Islet precursor cell (in vitro differentiated cells): ENCODE measurements at regions not wholly inside any gene's neighbourhood (a gene's known extent, or its start where the extent isn't known, plus 50 kb on each side); places are given as distances from the start of the nearest gene placed in this dataset.
A peak's percentile ranks its signal among the peaks of the same experiment; 100 is the strongest.

Source experiments
- DNase-seq: peaks from one replicate; pipeline ENCODE4 v3.0.0-alpha.2; 2018

GRCh38 chr18:11310476-11311086 lies 161.2 kb upstream of the PIEZO2 start:
- peak; percentile 75 for DNase-seq

DNA sequence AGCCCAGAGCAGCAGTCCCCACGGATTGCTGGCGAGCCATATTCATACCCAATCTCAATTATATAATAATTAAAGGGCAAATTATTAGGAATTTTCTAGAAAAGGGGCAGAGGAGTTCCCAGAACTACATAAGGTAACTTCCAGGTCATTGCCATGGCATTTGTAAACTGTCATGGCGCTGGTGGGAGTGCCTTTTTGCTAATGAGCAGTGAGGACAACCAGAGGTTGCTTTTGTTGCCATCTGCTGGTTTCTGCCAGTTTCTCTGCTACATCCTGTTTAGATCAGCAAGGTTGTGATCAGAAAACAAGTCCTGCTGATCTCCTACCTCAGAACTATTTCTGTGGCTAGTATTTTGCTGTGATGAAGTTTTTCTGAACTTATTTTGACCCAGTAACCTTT lies 159.8 kb upstream of the PIEZO2 start:
- DNase-seq, result no peak

GRCh38 chr18:11308499-11308898 lies 159.1 kb upstream of the PIEZO2 start:
- DNase-seq, result no peak

DNA sequence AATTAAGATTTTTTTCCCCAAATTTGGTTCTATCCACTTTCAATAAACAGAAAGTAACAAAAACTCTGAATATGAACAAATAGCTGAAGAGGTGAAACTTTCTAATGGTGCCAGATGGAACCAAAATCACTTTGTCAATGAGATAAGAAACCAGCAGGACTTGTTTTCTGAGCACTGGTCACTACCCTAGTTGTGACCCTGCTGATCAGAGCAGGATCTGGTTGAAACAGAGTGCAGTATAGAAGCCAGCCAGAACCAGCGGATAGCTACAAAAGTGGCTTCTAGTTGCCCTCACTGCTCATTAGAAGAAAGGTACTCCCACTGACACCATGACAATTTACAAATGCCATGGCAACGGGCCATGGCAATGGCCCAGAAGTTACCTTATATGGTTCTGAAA lies 158.3 kb upstream of the PIEZO2 start:
- no peak for DNase-seq

GRCh38 chr18:11305507-11305906 lies 156.1 kb upstream of the PIEZO2 start:
- no peak for DNase-seq

DNA sequence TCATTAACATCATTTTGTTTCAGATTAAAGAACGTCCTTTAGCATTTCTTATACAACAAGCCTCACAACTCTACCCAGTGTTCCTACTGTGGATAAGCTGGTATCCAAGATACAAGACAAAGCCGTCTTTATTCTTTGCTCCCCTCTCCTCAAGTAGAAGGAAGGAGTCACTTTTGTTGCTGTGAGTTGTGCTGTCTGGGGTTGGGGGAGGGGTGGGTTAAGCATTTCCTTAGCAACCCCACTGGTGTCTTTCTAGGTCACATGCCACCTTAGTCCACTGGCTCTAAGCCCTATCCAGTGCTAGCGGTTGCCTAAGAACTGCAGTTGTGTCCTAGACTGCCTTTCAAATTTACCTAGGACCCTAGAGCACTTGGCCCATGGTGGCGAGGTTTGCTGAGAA lies 155.6 kb upstream of the PIEZO2 start:
- DNase-seq, result no peak

DNA sequence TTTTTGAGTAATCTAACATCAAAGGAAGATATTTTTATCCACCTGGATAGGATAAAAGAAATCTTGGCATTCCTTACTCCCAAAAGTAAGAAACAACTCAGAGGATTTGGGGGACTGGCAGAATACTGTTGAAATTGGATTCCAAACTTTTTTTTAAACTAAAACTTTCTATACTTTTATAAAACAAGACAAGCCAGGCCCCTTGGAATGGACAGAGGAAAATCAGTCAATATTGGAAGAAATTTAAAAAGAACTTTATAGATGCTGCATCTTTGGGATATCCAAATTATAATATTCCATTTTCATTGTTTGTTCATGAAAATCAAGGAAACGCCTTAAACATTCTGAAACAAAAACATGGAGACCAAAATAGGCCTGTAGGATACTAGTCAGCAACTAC lies 147.6 kb upstream of the PIEZO2 start:
- DNase-seq, result no peak

DNA sequence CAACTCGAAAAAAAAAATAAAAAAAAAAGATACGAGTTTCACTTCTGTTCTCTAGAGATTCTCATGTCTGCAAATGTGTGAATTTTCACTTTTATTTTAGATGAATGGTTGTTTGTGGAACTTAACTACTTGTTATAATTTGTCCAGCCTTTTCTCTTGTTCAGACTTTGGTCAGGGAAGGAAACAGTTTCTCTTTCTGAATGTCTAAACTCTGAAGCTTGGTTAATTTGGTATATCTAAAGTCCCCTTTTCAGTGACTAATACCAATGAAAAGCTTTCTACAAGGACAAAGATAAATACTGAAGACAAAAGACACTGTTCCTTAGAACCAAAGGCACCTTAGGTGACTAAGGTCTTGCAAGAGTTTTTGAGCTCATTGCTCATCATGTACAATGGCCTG lies 144.4 kb upstream of the PIEZO2 start:
- DNase-seq, result no peak

- DNase-seq, result no peak
Measured at GRCh38 chr18:11290786-11291185, 141.4 kb upstream of the PIEZO2 start.

GRCh38 chr18:11289248-11289647 lies 139.9 kb upstream of the PIEZO2 start:
- no peak for DNase-seq

GRCh38 chr18:11288401-11288800 lies 139.0 kb upstream of the PIEZO2 start:
- DNase-seq, result no peak

- no peak for DNase-seq
Measured at GRCh38 chr18:11286431-11286830, 137.1 kb upstream of the PIEZO2 start.

- no peak for DNase-seq
Measured at GRCh38 chr18:11284811-11285210, 135.4 kb upstream of the PIEZO2 start.

DNA sequence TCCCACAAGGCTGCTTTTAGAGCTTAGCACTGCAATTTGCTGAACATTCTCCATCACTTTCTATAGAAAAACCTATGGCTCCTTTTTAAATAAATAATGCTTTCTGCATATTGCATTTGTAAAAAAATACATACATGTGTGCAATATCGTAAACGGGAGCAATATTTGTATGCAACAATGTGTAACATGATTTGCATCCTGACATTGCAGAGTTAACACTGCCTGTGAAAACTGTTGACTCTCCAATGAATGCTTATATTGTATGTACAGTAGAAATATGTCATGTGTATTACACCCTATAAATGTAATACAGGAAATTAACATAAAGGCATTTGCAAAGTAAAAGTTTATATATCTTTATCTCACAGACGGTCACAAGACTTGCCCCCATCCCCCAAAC lies 135.0 kb upstream of the PIEZO2 start:
- no peak for DNase-seq

- no peak for DNase-seq
Measured at GRCh38 chr18:11283479-11284161, 134.3 kb upstream of the PIEZO2 start.

- DNase-seq, result no peak
Measured at GRCh38 chr18:11279461-11279860, 130.1 kb upstream of the PIEZO2 start.

DNA sequence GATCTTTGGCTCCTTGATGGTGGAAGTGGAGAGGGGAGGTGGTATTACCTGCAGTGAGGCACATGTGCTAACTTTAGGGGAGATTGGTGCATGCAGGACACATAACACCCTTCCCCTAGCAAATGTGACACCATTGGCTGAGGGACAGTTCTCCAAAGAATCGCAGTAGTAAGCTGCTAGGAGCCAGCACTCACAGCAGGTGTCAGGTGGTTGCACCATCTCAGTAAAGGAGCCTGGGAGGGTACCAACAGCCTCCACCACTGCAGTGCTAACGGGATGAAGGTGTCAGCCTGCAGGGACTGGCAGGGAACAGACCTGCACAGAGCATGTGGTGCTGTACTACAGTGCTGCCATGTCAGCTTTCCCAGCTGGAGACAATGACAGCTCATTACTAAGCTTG lies 127.3 kb upstream of the PIEZO2 start:
- DNase-seq, result no peak

DNA sequence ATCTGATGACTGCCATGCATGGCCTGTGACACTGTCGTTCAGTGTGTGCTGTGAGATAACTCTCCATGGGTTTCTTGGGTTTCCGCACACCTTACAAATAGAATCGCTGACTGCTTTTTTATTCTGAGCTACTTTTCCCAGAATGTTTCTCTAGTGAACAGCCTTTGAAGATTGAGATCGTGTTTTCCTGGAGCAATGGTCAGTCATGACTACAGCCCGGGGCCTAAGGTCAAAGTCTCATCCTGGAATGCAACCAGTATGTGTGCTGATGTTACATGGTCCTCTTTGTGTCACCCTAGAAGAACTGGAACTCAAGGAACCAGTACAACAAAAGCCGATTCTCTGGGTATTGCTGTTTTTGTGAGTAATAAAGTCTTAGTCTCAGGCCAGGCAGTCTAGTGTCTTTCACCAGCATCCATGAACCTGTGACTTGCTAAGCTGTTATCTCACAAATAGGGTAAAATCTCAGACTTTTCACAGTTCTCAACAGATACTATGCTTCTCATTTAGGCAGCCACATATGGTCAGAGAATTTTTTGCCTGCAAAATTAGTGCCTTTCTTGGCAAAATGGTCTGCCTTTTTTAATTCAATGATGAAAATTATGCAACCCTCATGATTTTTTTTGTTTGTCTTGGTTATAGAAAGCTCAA lies 124.9 kb upstream of the PIEZO2 start:
- no peak for DNase-seq

DNA sequence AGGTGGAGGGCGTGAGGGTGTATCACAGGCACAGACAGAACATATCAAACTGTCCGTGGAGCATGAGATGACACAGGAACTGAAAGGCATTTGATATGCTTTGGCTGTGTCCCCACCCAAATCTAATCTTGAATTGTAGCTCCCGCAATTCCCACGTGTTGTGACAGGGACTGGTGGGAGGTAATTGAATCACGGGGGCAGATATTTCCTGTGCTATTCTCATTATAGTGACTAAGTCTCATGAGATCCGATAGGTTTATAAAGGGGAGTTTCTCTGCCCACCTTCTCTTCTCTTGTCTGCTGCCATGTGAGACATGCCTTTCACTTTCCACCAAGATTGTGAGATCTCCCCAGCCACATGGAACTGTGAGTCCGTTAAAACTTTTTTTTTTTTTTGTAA lies 123.1 kb upstream of the PIEZO2 start:
- DNase-seq, result no peak

- DNase-seq, result no peak
Measured at GRCh38 chr18:11271954-11272353, 122.6 kb upstream of the PIEZO2 start.

GRCh38 chr18:11269257-11269656 lies 119.9 kb upstream of the PIEZO2 start:
- no peak for DNase-seq

DNA sequence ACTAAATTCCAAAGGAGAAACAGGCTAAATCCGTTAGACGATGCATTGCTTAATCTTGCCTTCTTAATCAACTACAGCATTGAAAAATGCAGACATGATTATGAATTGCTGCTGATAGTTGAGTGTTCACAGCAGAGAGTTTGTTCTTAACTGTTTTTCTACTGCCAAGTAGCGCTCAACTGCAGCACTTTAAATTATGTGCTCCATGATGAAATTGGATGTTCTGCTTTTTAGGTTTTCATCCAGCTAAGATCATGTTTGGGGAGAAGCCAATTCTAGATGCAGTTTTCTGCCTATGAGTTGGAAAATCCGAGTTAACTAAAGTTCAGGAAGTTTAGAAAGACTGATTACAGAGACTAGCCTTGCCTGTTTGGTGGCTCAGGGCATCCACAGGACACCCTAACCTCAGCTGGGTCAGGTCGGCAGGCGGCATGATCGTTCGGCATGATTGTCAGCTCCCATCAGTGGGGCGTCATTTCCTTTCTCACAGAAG lies 119.4 kb upstream of the PIEZO2 start:
- no peak for DNase-seq

GRCh38 chr18:11268153-11268552 lies 118.8 kb upstream of the PIEZO2 start:
- DNase-seq, result no peak

DNA sequence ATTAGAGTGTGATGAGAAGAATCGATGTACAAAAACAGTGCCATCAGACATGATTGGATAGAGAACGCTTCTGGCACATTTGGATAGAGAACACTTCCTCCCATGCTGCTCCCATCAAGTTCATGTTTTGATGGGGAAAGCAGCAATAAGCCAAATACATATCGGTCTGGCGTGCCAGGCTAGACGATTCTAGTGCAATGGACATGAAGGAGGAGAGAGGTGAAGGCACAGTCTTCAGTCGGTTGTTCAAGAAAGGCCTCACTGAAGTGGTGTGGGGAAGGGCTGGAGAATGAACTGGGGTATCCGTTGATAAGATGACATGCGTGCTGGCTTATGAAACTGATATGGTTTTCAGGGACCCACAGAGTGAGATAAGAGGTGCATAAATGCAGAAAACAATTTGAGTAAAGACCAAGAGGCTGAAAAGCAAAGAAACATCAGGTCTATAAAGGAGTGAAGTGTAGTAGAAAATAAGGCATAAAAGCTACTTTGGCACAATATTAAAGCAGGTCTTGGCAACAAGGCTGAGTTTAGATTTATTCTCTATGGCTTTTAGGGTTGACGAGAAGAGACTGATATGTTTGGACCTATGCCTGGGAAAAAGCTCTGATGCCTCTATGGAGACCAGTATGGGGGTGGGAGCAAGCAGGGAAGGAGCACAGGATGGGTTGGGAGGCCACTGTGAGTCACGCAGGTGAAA lies 117.6 kb upstream of the PIEZO2 start:
- no peak for DNase-seq
